ENCODE measurements at regions not wholly inside any gene's neighbourhood (a gene's known extent, or its start where the extent isn't known, plus 50 kb on each side); places are given as distances from the start of the nearest gene placed in this dataset.

DNA sequence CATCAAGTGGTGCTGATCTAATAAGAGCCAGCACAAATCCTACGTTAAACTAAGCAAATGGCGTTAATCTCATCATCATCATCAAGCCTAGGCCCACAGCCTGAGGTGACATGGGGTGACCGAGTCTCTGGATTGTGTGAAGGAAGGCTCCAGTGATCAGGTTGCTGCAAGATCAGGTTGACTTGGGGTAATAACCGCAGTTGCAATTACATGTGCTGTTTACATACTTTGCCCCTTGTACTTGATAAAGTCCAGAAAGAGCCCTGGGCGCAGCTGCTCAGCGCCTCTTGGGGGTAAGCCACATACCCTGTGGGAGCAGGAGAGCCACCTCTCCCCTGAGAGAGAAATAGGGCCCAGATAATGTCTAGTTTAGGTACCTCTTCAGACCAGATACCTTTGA is 228.1 kb downstream of the WDR11 start:
- TF ChIP-seq, protein P1, sequence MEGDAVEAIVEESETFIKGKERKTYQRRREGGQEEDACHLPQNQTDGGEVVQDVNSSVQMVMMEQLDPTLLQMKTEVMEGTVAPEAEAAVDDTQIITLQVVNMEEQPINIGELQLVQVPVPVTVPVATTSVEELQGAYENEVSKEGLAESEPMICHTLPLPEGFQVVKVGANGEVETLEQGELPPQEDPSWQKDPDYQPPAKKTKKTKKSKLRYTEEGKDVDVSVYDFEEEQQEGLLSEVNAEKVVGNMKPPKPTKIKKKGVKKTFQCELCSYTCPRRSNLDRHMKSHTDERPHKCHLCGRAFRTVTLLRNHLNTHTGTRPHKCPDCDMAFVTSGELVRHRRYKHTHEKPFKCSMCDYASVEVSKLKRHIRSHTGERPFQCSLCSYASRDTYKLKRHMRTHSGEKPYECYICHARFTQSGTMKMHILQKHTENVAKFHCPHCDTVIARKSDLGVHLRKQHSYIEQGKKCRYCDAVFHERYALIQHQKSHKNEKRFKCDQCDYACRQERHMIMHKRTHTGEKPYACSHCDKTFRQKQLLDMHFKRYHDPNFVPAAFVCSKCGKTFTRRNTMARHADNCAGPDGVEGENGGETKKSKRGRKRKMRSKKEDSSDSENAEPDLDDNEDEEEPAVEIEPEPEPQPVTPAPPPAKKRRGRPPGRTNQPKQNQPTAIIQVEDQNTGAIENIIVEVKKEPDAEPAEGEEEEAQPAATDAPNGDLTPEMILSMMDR (IDR thresholded peaks at IDR 0.05), result no peak
- no peak for TF ChIP-seq POLR2AphosphoS5 (IDR thresholded peaks at IDR 0.05)
- TF ChIP-seq POLR2A (IDR thresholded peaks at IDR 0.05), result no peak
- no peak for TF ChIP-seq EP300 (IDR thresholded peaks at IDR 0.05)
- H3K27me3 ChIP-seq, result no peaks in the 10 kb centered on the region
- WGBS, 5 donors, result 63 to 80% (median 78%) methylated on average over 6 of the region's 6 CpGs
- peaks cover 12 to 43% (median 34%) of the 10 kb centered on the region in 4 donors for H3K4me1 ChIP-seq
- H3K9me3 ChIP-seq, result no peaks in the 10 kb centered on the region
- intact Hi-C loops (cut with DNase I; ENCODE audit: low total_unique reads), result no loop called here
- DNase-seq, result no peak
- H3K27ac ChIP-seq, result no peak overlapping the region
- H3K4me3 ChIP-seq, result no peak overlapping the region
- no peaks in the 10 kb centered on the region for H3K36me3 ChIP-seq

DNA sequence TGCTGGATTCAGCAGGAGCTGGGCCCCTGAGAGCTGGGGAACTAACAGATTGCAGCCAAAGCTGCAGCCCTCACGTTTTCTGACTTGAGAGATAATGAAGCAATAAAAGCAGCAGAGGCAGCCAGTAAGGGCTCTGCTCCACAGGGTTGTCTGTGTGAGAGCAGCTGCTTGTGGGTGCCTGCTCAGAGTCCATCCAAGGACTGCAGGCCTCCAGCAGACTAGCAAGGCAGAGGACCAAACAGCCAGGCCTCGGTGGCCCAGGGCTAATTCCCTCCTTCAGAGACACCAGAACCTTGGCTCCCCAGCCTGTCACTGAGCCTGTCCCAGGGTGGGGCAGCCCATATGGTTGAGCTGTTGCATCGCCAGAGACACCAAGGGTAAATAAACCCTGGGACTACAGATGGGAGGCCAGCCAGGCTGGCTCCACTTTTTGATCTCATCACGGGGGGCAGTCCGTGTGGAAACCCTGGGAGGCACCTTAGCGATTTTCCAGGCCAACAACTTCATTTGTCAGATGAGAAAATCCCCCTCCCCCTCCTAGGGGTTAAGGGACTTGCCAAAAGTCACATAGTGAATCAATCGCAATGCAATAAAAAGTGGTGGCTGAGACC is 229.2 kb downstream of the WDR11 start:
- peak in 1 of 2 donors; percentile 61 for DNase-seq
- Histone ChIP-seq H3K9me3 (no peaks in the 10 kb centered on the region), H3K36me3 (no peaks in the 10 kb centered on the region), H3K4me1 (peaks cover 12 to 41% (median 34%) of the 10 kb centered on the region in 4 donors), H3K4me3 (no peak overlapping the region), H3K27me3 (no peaks in the 10 kb centered on the region), H3K27ac (no peak overlapping the region)
- TF ChIP-seq POLR2AphosphoS5 (IDR thresholded peaks at IDR 0.05) (no peak), EP300 (IDR thresholded peaks at IDR 0.05) (no peak), POLR2A (IDR thresholded peaks at IDR 0.05) (no peak)
- TF ChIP-seq, protein P1 (IDR thresholded peaks at IDR 0.05), result no peak
- intact Hi-C loops (cut with DNase I; ENCODE audit: low total_unique reads), result no loop called here
- WGBS, 5 donors, result 41 to 47% (median 46%) methylated on average over 6 to 7 of the region's 7 CpGs

DNA sequence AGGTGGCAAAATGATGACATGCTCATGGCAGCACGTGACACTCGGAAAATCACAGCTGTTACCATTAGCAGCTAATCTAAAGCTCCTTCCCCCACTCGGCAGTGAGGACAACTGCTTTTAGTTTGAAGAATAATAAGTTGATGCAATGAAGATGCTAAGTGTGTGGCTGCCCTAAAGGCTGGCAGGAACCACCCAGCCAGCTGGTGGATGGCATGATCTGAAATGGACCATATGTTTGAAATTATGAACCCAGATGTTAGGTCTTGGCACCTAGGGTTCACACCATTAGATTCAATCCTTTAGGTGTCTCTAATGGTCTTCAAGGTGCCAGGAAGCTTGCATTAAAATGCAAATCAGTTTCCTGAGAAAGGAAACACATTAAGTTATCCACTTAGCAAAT is 230.1 kb downstream of the WDR11 start:
- H3K4me3 ChIP-seq, result no peak overlapping the region
- H3K4me1 ChIP-seq, result peaks cover 4 to 32% (median 27%) of the 10 kb centered on the region in 4 donors
- H3K36me3 ChIP-seq, result no peaks in the 10 kb centered on the region
- H3K9me3 ChIP-seq, result no peaks in the 10 kb centered on the region
- H3K27ac ChIP-seq, result no peak overlapping the region
- TF ChIP-seq, protein P1 (IDR thresholded peaks at IDR 0.05), result no peak
- TF ChIP-seq POLR2A (IDR thresholded peaks at IDR 0.05), result no peak
- no peak for TF ChIP-seq EP300 (IDR thresholded peaks at IDR 0.05)
- TF ChIP-seq POLR2AphosphoS5 (IDR thresholded peaks at IDR 0.05), result no peak
- DNase-seq, result no peak
- intact Hi-C loops (cut with DNase I; ENCODE audit: low total_unique reads), result no loop called here
- WGBS, 5 donors, result 80 to 90% (median 87%) methylated on average over 3 of the region's 3 CpGs
- H3K27me3 ChIP-seq, result no peaks in the 10 kb centered on the region

DNA sequence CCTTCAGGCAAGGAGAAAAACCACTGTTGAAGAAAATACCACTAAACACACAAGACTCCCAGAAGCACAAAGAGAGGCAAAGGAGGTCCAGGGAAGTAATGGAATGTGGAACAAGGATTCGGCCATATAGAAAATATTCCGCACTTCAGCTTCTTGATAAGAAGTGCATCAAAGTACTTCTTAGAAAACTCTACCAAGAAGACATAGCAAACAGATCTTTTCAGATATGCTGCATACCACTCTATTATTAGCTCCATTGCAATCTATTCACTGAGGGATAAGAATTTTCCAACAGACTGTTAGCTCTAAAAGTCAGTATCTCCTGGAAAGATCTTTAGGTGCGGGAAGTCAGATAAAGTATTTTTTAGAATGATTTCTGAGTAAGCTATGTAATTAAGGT is 231.8 kb downstream of the WDR11 start:
- no peaks in the 10 kb centered on the region for H3K36me3 ChIP-seq
- intact Hi-C loops (cut with DNase I; ENCODE audit: low total_unique reads), result no loop called here
- DNase-seq, result no peak
- 65 to 81% (median 77%) methylated on average over 3 of the region's 3 CpGs for WGBS, 5 donors
- H3K27me3 ChIP-seq, result no peaks in the 10 kb centered on the region
- H3K27ac ChIP-seq, result no peak overlapping the region
- TF ChIP-seq, protein P1 (IDR thresholded peaks at IDR 0.05), result no peak
- TF ChIP-seq EP300 (IDR thresholded peaks at IDR 0.05), result no peak
- no peak for TF ChIP-seq POLR2AphosphoS5 (IDR thresholded peaks at IDR 0.05)
- no peak for TF ChIP-seq POLR2A (IDR thresholded peaks at IDR 0.05)
- H3K4me3 ChIP-seq, result no peak overlapping the region
- H3K4me1 ChIP-seq, result peaks cover 0 to 22% (median 15%) of the 10 kb centered on the region in 4 donors
- no peaks in the 10 kb centered on the region for H3K9me3 ChIP-seq

Data from stomach (tissue), 8 donors.